Mesenchymal stem cell (in vitro differentiated cells and primary cell): ENCODE measurements at regions not wholly inside any gene's neighbourhood (a gene's known extent, or its start where the extent isn't known, plus 50 kb on each side); places are given as distances from the start of the nearest gene placed in this dataset.
"Not testable (repeated sequence)": the region's sequence is repeated elsewhere in the genome, so short reads cannot be mapped to it uniquely, and the experiment has no call there.

Experiments used
- DNase-seq: peaks from one replicate; pipeline ENCODE4 v3.0.0-alpha.2; 2013
- H2AFZ ChIP-seq: one replicate; pipeline ENCODE4 v1.6.1; 2013; ENCODE audit warnings: low read depth, mild to moderate bottlenecking, control low read depth, inconsistent platforms, low read length, moderate library complexity
- H2AK5ac ChIP-seq: 2 replicates; pipeline ENCODE4 v1.6.1; 2013; ENCODE audit warnings: low read length, moderate library complexity, mild to moderate bottlenecking, inconsistent platforms; ENCODE audit not compliant: severe bottlenecking
- H2BK120ac ChIP-seq: one replicate; pipeline ENCODE4 v1.6.1; 2013; ENCODE audit warnings: low read depth, mild to moderate bottlenecking, inconsistent platforms, low read length, moderate library complexity
- H2BK12ac ChIP-seq, 2 experiments: one replicate each; pipeline ENCODE4 v1.6.1; 2013; ENCODE audit warnings: inconsistent platforms in 2 of 2, low read length in 2 of 2, mild to moderate bottlenecking in 2 of 2, moderate library complexity in 2 of 2, control low read depth in 1 of 2
- H2BK15ac ChIP-seq: one replicate; pipeline ENCODE4 v1.6.1; 2013; ENCODE audit warnings: mild to moderate bottlenecking, low read depth, inconsistent platforms; ENCODE audit not compliant: poor library complexity, severe bottlenecking
- H2BK5ac ChIP-seq: 2 replicates; pipeline ENCODE4 v1.6.1; 2013; ENCODE audit warnings: low read depth, mild to moderate bottlenecking, low read length, control low read depth, inconsistent platforms; ENCODE audit not compliant: poor library complexity, severe bottlenecking
- H3K14ac ChIP-seq, 2 experiments: one replicate each; pipeline ENCODE4 v1.6.1; 2013; ENCODE audit warnings: inconsistent platforms in 2 of 2, low read length in 2 of 2, control low read depth in 1 of 2, mild to moderate bottlenecking in 1 of 2, moderate library complexity in 1 of 2
- H3K18ac ChIP-seq, 2 experiments: one replicate each; pipeline ENCODE4 v1.6.1; 2013; ENCODE audit warnings: inconsistent platforms in 2 of 2, low read length in 2 of 2, control low read depth in 1 of 2, low read depth in 1 of 2, mild to moderate bottlenecking in 1 of 2
- H3K23ac ChIP-seq, 2 experiments: one replicate each; pipeline ENCODE4 v1.6.1; 2013; ENCODE audit warnings: inconsistent platforms in 2 of 2, low read length in 2 of 2, mild to moderate bottlenecking in 2 of 2, moderate library complexity in 2 of 2, control low read depth in 1 of 2
- H3K27ac ChIP-seq: 2 replicates; pipeline ENCODE4 v1.5.1; 2013; ENCODE audit warnings: mild to moderate bottlenecking, moderate library complexity, low read length, control low read depth, inconsistent platforms; ENCODE audit not compliant: poor library complexity, severe bottlenecking
- H3K27me3 ChIP-seq, 2 experiments: 2 replicates each; pipeline versions ENCODE4 v1.6.1 to v1.7.0; 2013; ENCODE audit warnings: low read length in 2 of 2, mild to moderate bottlenecking in 2 of 2, moderate library complexity in 2 of 2, control low read depth in 1 of 2, inconsistent platforms in 1 of 2; ENCODE audit not compliant: control insufficient read depth in 1 of 2, insufficient read depth in 1 of 2
- H3K36me3 ChIP-seq, 2 experiments: 2 replicates each; pipeline versions ENCODE4 v1.6.1 to v1.7.0; 2013; ENCODE audit warnings: low read length in 2 of 2, control low read depth in 1 of 2, inconsistent platforms in 1 of 2, low read depth in 1 of 2, mild to moderate bottlenecking in 1 of 2; ENCODE audit not compliant: insufficient read depth in 2 of 2, control insufficient read depth in 1 of 2
- H3K4ac ChIP-seq, 2 experiments: one replicate each; pipeline ENCODE4 v1.6.1; 2013; ENCODE audit warnings: inconsistent platforms in 2 of 2, low read length in 2 of 2, mild to moderate bottlenecking in 2 of 2, moderate library complexity in 2 of 2, control low read depth in 1 of 2, low read depth in 1 of 2
- H3K4me1 ChIP-seq: 2 replicates; pipeline ENCODE4 v1.6.1; 2013; ENCODE audit warnings: low read depth, low read length, control low read depth; ENCODE audit not compliant: control insufficient read depth, insufficient read depth
- H3K4me2 ChIP-seq: 2 replicates; pipeline ENCODE4 v1.6.1; 2013; ENCODE audit warnings: low read length, mild to moderate bottlenecking, inconsistent platforms; ENCODE audit not compliant: poor library complexity, severe bottlenecking
- H3K4me3 ChIP-seq, 2 experiments: 2 replicates each; pipeline versions ENCODE4 v1.5.1 to v1.7.0; 2013; ENCODE audit warnings: low read length in 2 of 2, mild to moderate bottlenecking in 2 of 2, control low read depth in 1 of 2, low read depth in 1 of 2; ENCODE audit not compliant: insufficient read depth in 1 of 2
- H3K79me1 ChIP-seq: replicated peaks from 2 replicates; pipeline ENCODE4 v1.6.1; 2013; ENCODE audit warnings: mild to moderate bottlenecking, control low read depth, low read length, inconsistent platforms; ENCODE audit not compliant: poor library complexity, severe bottlenecking
- H3K9ac ChIP-seq: 2 replicates; pipeline ENCODE4 v1.7.0; 2013; ENCODE audit warnings: mild to moderate bottlenecking, low read length, moderate library complexity
- H3K9me3 ChIP-seq: 2 replicates; pipeline ENCODE4 v1.7.0; 2013; ENCODE audit warnings: mild to moderate bottlenecking, low read length; ENCODE audit not compliant: control insufficient read depth
- H4K8ac ChIP-seq: one replicate; pipeline ENCODE4 v1.6.1; 2013; ENCODE audit warnings: inconsistent platforms, mild to moderate bottlenecking, low read length, moderate library complexity
- H4K91ac ChIP-seq: one replicate; pipeline ENCODE4 v1.6.1; 2013; ENCODE audit warnings: mild to moderate bottlenecking, low read length, inconsistent platforms
- WGBS: methylation state at CpG from one replicate; pipeline ENCODE4 v1.1.7; 2013; ENCODE audit warnings: mixed read lengths; 5-methylcytosine and 5-hydroxymethylcytosine counted together

DNA sequence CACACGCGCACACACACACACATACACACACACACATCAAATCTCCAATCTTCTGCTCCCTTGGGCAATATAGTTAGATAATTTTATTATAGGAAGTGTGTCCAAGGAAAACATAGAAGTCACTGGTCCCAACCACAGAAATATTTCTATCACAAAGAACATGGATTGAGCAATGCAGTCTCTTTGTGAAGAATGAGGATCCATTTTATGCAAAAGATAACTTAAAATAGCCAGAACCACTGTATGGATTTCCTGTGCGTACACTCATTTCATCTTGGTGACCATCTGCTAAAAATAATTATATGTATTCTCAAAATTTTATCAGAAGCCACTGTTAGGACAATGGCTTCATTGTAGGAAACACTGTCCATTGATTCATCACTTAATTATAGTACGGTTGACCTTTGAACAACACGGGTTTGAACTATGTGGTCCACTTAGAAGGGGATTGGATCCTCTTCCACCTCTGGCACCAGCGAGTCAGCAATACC, 169.6 kb upstream of the MXRA5 start:
- WGBS: 95% methylated on average over 2 of the region's 6 CpGs
- no peaks in the 10 kb centered on the region for H3K9me3 ChIP-seq

DNA sequence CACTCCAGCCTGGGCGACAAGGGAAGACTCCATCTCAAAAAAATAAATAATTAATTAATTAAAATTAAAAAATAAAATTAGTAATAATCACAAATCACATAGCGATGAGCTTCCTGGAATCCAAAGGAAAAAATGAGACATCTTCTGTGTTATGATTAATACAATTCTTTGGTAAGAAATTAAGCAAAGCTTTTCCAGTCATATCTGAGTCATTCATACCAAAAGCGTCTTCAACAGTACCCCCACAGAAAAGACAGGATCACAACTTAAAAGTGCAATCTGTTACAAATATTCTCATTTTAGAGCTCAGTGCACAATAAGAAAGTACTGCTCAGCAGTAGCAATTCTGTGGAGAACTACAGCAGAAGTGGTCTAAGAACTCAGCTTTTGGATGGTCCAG, 168.5 kb upstream of the MXRA5 start:
- WGBS: no CpG with 5 or more reads among the region's 3 CpGs
- H3K9ac ChIP-seq: peak overlapping the region; percentile 61

More for the DNA sequence above, 169.6 kb upstream of the MXRA5 start:
- Histone ChIP-seq H2BK12ac (no peak overlapping the region), H3K23ac (no peak overlapping the region), H2BK5ac (no peak overlapping the region), H3K9ac (no peak overlapping the region), H2BK120ac (no peak overlapping the region), H3K79me1 (no peaks in the 10 kb centered on the region), H3K4me3 (no peak overlapping the region), H3K27me3 (no peaks in the 10 kb centered on the region), H3K4me2 (no peak overlapping the region), H2AK5ac (no peak overlapping the region), H2AFZ (no peak overlapping the region), H4K8ac (no peak overlapping the region), H3K27ac (no peak overlapping the region), H2BK15ac (no peak overlapping the region), H3K4me1 (peaks cover 1% of the 10 kb centered on the region), H3K4ac (no peak overlapping the region), H4K91ac (no peak overlapping the region), H3K14ac (no peak overlapping the region), H3K18ac (no peak overlapping the region), H3K36me3 (no peaks in the 10 kb centered on the region)
- DNase-seq: no peak

DNA sequence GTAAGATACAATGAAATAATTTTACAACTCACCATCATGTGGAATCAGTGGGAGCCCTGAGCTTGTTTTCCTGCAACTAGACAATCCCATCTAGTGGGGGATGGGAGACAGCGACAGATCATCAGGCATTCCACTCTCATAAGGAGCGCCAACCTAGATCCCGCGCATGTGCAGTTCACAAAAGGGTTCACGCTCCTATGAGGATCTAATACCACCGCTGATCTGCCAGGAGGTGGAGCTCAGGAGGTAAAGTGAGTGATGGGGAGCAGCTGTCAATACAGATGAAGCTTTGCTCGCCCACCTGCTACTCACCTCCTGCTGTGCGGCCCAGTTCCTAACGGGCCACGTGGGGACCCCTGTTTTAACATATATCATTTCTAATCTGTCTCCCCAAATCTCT, 165.7 kb upstream of the MXRA5 start:
- H3K4me2 ChIP-seq, H3K9ac ChIP-seq, H3K36me3 ChIP-seq, DNase-seq, H3K27me3 ChIP-seq, H2BK12ac ChIP-seq, H4K91ac ChIP-seq, H2BK120ac ChIP-seq, H2BK5ac ChIP-seq, H3K27ac ChIP-seq, H3K4me1 ChIP-seq, H2AFZ ChIP-seq, H3K4me3 ChIP-seq, H2BK15ac ChIP-seq, H4K8ac ChIP-seq, H2AK5ac ChIP-seq, H3K4ac ChIP-seq, H3K23ac ChIP-seq, H3K18ac ChIP-seq, H3K14ac ChIP-seq, H3K79me1 ChIP-seq, H3K9me3 ChIP-seq: not testable (repeated sequence)
- WGBS: 61% methylated on average over 6 of the region's 10 CpGs

More for the DNA sequence above, 168.5 kb upstream of the MXRA5 start:
- H3K4me2 ChIP-seq: no peak overlapping the region
- H2BK5ac ChIP-seq: no peak overlapping the region
- H4K8ac ChIP-seq: no peak overlapping the region
- no peak for DNase-seq
- no peak overlapping the region for H3K27ac ChIP-seq
- no peak overlapping the region for H3K4ac ChIP-seq
- no peaks in the 10 kb centered on the region for H3K79me1 ChIP-seq
- H2BK120ac ChIP-seq: no peak overlapping the region
- no peak overlapping the region for H4K91ac ChIP-seq
- no peaks in the 10 kb centered on the region for H3K9me3 ChIP-seq
- no peak overlapping the region for H3K4me3 ChIP-seq
- H2BK12ac ChIP-seq: no peak overlapping the region
- H3K27me3 ChIP-seq: no peaks in the 10 kb centered on the region
- no peak overlapping the region for H2BK15ac ChIP-seq
- no peak overlapping the region for H3K18ac ChIP-seq
- peaks cover 1% of the 10 kb centered on the region for H3K4me1 ChIP-seq
- no peak overlapping the region for H2AK5ac ChIP-seq
- no peaks in the 10 kb centered on the region for H3K36me3 ChIP-seq
- H2AFZ ChIP-seq: no peak overlapping the region
- H3K14ac ChIP-seq: no peak overlapping the region
- no peak overlapping the region for H3K23ac ChIP-seq

DNA sequence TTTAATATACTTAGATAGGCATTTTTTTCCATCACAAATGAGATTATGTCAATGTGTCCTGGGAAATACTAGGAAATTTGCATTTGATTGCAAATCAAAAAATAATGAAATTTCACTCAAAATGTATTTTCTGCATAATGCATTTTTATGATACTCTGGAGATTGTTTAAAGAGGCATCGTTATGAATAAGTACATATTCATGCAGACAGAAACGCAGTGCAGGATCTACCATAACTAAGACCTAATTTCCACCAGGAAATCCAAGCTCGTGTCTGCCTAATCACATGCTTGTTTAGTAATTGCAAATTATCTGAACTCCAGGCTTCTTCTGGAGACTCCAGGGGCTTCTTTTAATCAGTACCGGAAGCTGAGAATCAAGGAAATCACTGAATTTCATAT, 163.5 kb upstream of the MXRA5 start:
- no peak overlapping the region for H2BK5ac ChIP-seq
- H2BK120ac ChIP-seq: no peak overlapping the region
- no peak for DNase-seq
- H3K14ac ChIP-seq: no peak overlapping the region
- no peak overlapping the region for H2AK5ac ChIP-seq
- no peak overlapping the region for H3K9ac ChIP-seq
- no peaks in the 10 kb centered on the region for H3K79me1 ChIP-seq
- H3K23ac ChIP-seq: no peak overlapping the region
- H2BK12ac ChIP-seq: no peak overlapping the region
- H3K36me3 ChIP-seq: no peaks in the 10 kb centered on the region
- no peak overlapping the region for H4K8ac ChIP-seq
- H3K27ac ChIP-seq: no peak overlapping the region
- no peak overlapping the region for H3K4me2 ChIP-seq
- no peak overlapping the region for H3K18ac ChIP-seq
- no peak overlapping the region for H4K91ac ChIP-seq
- no peak overlapping the region for H2BK15ac ChIP-seq
- H2AFZ ChIP-seq: no peak overlapping the region
- H3K27me3 ChIP-seq: no peaks in the 10 kb centered on the region
- WGBS: 85% methylated on average over 3 of the region's 4 CpGs
- H3K4ac ChIP-seq: no peak overlapping the region
- no peaks in the 10 kb centered on the region for H3K4me1 ChIP-seq
- peaks cover 4% of the 10 kb centered on the region for H3K9me3 ChIP-seq
- no peak overlapping the region for H3K4me3 ChIP-seq
